GM19023 (cell line): ENCODE measurements at regions not wholly inside any gene's neighbourhood (a gene's known extent, or its start where the extent isn't known, plus 50 kb on each side); places are given as distances from the start of the nearest gene placed in this dataset.
A peak's percentile ranks its signal among the peaks of the same experiment; 100 is the strongest.

Experiments
- ATAC-seq: cut with Tn5 transposase; IDR thresholded peaks from one replicate; pipeline ENCODE4 v1.9.1; 2021; ENCODE audit warnings: mild to moderate bottlenecking, moderate library complexity; ENCODE audit not compliant: unreplicated experiment

DNA sequence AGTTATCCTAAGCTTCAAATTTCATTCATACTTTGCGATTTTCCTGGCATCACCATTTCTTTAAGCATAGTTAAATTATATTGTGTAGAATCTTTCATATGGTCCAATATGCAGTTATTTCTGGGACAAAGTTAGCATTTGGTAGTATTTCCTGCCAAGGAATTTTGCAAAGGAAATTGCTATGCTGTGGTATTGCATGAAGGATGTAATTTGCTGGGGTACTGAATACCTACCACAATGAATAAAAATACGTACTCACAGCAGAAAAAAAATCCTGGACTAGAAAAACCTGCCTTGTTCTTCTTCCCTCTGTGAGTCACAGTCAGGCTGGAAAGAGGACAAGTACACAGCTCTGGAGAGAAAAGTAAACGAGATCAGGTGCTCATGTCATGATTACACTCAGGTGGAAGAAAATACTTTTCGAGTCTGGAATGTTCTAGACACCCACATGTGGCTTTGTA, 241.2 kb downstream of the PTBP2 start:
- ATAC-seq = no peak

DNA sequence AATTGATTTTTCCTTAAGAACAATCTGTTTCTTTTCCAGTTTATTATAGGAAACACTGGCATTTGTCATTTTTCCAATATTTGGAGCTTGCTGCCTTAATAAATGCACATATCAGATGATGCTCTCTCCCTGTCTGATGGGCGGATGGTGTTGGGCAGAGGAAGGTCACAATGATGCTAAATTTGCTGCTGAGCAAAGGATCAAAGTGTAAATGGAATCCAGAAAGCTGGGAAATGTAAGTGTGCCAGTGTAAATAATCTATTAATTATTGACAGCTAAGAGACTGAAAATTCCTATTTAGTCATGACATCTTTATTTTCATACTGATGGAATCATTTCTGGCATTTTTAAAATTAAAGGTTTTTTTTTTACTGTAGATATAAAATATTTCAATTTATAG, 243.2 kb downstream of the PTBP2 start:
- ATAC-seq = no peak

DNA sequence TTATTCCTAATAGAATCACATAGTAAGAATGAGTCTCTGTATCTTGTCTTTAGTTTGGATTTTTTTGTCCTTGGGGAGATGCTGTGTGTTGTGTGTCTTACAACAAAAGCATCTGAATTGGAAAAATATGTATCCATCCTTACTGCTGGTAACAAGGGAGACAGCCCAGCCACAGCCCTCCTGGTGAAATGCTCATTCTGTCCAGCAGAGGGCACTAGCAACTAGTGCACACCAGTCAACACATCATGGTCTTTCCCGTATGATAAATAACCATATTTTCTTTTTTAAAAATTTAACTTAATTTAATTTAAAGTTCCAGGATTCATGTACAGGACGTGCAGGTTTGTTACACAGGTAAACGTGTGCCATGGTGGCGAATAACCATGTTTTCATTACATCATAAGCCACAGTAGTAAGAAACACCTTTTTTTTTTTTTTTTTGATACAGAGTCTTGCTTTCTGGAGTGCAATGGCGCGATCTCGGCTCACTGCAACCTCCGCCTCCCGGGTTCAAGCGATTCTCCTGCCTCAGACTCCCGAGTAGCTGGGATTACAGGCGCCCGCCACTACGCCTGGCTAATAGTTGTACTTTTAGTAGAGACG, 245.1 kb downstream of the PTBP2 start:
- ATAC-seq = peak; percentile 88

DNA sequence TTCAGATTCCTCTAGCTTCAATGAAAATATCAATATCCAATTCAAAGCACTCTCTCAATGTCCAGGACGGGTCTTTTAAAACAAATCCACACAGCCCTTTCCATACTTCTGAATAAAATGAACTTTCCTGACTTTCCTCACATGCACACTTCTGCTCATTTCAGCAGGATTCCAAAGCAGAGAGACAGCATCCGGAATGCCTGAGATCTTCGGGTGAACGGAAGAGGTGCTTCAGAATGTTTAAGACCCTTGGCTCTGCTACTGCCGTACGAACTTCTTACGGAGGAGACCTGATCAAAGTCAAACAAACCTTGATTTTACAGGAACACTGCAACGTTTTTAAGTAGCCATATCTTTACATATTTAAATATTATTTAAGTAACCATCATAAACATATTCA, 245.7 kb downstream of the PTBP2 start:
- no peak for ATAC-seq

DNA sequence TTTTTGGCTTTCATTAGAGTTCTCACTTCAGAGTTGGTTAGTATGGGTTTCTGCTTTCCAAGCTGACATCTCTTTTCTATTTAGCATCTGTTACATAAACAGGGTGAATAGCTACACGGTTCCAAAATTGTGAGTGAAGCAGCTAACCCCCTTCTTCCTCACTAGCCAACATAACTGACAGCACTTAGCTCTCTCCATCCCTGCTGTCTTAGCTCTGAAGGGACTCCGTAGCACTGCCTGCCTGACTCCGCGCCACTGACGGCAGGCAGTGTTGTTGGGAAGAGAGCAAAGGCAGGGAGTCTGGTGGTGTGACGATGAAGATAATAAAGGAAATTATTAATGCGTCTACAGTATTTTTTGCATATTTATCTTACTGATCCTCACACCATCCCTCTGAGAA, 247.0 kb downstream of the PTBP2 start:
- no peak for ATAC-seq

GRCh38 chr1:96968983-96969382, 247.4 kb downstream of the PTBP2 start:
- ATAC-seq = no peak

- ATAC-seq = no peak
Observed at GRCh38 chr1:96969656-96970163, 248.1 kb downstream of the PTBP2 start.

DNA sequence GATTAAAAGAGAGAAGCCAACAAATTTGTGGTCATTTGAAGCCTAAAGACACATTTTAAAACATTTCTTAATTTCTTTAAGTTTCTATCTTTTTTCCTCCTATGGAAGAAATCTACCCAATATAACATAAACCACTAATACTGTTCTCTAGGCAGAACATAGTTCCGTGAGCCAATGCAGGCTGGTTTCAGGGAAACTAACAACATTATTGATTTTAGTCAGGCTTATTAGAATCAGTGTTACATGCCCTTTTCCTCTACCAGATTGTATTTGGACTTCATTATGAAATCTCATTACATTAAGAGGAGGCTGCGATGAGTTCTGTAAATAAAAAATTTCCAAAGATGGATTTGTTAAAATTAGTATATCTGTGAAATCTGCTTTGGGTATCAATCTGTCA, 249.9 kb downstream of the PTBP2 start:
- ATAC-seq = no peak

DNA sequence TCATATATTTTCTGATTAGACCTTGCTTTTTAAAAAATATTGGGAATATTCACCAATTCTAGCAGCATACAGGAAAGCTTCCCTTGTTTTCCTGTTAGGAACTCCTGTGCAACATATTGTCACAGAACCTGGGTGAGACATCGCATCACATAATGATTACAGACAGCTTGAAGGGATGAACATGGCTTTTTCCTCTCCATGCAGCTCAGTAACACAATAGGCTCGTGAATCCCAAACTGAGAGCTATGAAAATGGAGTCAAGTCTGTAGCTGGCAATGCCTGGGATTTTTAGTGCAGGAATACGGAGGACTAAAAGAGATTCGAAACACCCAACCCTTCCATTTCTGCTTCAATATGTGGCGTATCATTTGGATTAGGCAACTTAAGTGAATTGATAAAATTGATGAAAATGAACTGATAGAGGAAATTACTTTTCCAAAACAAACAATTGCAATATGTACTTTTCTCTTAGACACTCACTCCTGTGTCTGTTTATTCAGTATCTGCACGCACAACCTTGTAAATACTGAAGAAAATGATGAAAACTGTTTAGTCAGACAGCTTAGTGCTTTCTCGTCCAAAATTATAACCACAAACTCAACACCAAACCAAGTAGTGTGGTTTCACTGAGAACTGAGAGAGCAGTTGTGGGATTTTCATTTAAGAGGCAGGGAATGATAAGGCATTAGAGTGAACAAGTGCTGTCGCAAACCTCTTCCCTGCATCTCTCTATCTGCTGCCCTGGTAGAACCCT, 250.4 kb downstream of the PTBP2 start:
- no peak for ATAC-seq

DNA sequence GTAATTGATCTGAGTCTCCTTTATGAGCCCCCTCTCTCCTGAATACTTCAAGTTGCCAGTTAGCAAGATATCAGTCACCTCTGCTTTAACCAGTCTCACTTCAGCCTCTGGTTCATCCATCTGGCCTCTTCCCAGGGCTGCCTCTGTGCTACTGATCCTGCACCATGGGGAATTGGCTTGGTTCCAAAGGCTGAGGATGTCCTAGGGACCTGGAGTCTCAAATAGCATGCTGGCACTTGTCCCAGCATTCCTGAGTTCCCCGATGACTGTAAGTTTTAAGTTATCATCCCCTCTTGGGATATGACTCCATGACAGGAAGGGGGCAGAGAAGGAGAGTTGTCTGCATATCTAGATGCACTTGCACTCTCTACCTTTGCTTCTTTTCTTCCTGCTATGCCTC, 252.0 kb downstream of the PTBP2 start:
- no peak for ATAC-seq

- no peak for ATAC-seq
Observed at GRCh38 chr1:96978444-96978843, 256.9 kb downstream of the PTBP2 start.

- ATAC-seq = no peak
Observed at GRCh38 chr1:96978901-96979300, 257.3 kb downstream of the PTBP2 start.

GRCh38 chr1:96979304-96980268, 258.0 kb downstream of the PTBP2 start:
- ATAC-seq = no peak

DNA sequence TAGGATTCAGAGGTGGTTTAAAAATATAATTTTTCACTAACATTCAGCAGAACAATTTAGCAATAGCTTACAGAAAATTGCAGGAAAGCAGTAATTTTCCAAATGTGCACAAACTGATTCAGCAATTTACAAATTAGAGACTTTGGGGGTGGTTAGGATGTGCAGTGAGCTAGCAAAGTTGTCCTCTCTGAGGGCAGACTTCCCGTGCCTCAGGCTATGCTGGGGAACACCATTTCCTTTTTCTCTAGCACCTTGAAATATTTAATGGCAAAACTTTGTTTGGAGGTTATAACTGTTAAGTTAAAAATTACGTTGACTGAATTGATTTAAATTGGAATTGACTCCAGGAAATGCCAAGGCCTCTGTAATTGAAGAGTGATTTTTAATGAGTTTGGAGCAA, 258.9 kb downstream of the PTBP2 start:
- ATAC-seq = no peak

GRCh38 chr1:96981181-96981580, 259.6 kb downstream of the PTBP2 start:
- ATAC-seq = no peak

GRCh38 chr1:96982118-96982517, 260.5 kb downstream of the PTBP2 start:
- ATAC-seq = no peak

GRCh38 chr1:96983866-96984265, 262.3 kb downstream of the PTBP2 start:
- no peak for ATAC-seq

DNA sequence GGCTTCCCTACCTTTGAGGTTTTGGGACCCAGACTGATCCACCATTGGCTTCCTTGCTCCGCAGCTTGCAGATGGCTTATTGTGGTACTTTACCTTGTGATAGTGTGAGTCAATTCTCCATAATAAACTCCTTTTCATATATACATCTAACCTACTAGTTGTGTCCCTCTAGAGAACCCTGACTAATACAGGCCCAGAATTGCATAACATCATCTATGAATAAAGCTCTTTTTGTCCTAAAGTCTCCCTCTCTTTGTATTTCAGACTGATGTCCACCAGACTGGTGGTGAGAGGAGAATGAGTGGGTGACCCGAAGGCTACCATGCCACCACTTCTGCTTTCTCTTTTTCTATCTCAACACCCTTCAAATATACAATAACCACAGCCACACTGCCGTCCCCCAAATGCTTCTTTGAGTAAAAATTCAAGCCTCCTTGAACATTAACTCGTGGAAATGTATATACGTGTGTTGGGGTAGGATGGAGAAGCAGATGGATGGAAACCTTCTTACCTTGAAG, 265.7 kb downstream of the PTBP2 start:
- ATAC-seq = no peak

DNA sequence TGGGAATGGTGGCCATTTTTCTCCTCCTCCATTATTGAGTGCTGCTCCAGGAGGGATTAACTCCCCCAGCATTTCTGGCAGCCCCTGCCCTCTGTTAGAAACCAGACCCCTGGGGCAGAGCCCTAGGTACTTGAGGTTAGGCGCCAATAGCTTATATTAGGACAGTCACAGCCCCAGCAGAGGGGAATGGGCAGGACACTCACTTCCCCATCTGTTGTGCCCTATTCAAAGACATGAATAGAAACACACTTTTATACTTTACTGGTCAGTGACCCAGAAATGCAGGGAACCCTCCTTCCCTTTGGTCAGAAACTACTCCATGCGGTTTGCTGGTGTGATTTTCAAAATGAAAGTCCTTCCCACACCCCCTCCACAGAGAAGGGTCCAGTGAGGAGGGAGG, 267.7 kb downstream of the PTBP2 start:
- ATAC-seq = no peak

DNA sequence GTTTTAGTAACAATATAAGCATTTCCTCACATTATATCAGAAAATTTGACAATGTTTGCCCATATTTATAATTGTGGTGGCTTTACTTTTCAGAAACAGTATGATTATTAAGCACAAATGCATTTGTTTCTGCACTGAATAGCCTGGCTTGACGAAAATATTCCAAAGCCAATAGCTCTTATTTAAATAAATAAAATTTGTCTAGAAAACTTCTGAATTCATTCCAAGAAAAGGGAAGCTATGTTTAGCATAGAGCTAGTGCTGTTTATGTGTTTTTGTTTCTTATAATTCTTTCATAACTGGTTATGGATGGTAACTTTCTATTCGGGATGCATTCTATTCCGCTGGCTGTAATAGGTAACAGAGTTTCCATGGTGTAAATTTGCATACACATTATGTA, 268.6 kb downstream of the PTBP2 start:
- ATAC-seq = no peak

- no peak for ATAC-seq
Observed at GRCh38 chr1:96991261-96991660, 269.7 kb downstream of the PTBP2 start.
